HepG2 (cell line): ENCODE measurements at regions not wholly inside any gene's neighbourhood (a gene's known extent, or its start where the extent isn't known, plus 50 kb on each side); places are given as distances from the start of the nearest gene placed in this dataset.

Source experiments
- CTCF ChIP-seq: sonication (generic); formaldehyde crosslinking; IDR thresholded peaks from 2 replicates; pipeline ENCODE4 v1.5.0; 2020; ENCODE audit warnings: mild to moderate bottlenecking, missing genetic modification reagents, moderate library complexity
- EEA1 ChIP-seq: sonication (generic); formaldehyde crosslinking; IDR thresholded peaks from 2 replicates; pipeline ENCODE4 v1.5.1; 2020; ENCODE audit warnings: mild to moderate bottlenecking, missing genetic modification reagents, borderline replicate concordance
- EP300 ChIP-seq, 3 experiments: sonication (generic) in 1 of 3; formaldehyde crosslinking in 1 of 3; IDR thresholded peaks; 2 replicates each; pipeline versions ENCODE4 v1.5.1 to v1.6.1; 2011 to 2020; ENCODE audit warnings: low read depth in 2 of 3, low read length in 2 of 3, borderline replicate concordance in 1 of 3, improper control_type of control experiment in 1 of 3, mild to moderate bottlenecking in 1 of 3, missing genetic modification reagents in 1 of 3, moderate library complexity in 1 of 3
- ETV5 ChIP-seq: IDR thresholded peaks from 2 replicates; pipeline ENCODE4 v1.6.1; 2018; ENCODE audit warnings: missing biosample characterization, missing genetic modification reagents, inconsistent platforms, borderline replicate concordance
- EZH2 ChIP-seq: conservative IDR thresholded peaks from 2 replicates; pipeline ENCODE4 v1.6.1; 2012; ENCODE audit warnings: mild to moderate bottlenecking, low read depth, low read length, moderate library complexity
- MAFK ChIP-seq, 2 experiments: IDR thresholded peaks in 1 of 2; conservative IDR thresholded peaks in 1 of 2; 2 replicates each; pipeline ENCODE4 v1.6.1; 2011; ENCODE audit warnings: improper control_type of control experiment in 2 of 2, low read length in 2 of 2
- PHF20 ChIP-seq: sonication (generic); formaldehyde crosslinking; IDR thresholded peaks from 2 replicates; pipeline ENCODE4 v1.5.0; 2020; ENCODE audit warnings: mild to moderate bottlenecking, missing genetic modification reagents
- POLR2A ChIP-seq, 2 experiments: IDR thresholded peaks; 2 replicates each; pipeline ENCODE4 v1.6.1; 2011; ENCODE audit warnings: low read depth in 2 of 2, low read length in 2 of 2, mild to moderate bottlenecking in 1 of 2, moderate library complexity in 1 of 2; ENCODE audit not compliant: insufficient read depth in 1 of 2
- SMAD1 ChIP-seq: sonication (generic); formaldehyde crosslinking; IDR thresholded peaks from 2 replicates; pipeline ENCODE4 v1.4.0; 2020; ENCODE audit warnings: missing genetic modification reagents, low read depth, mild to moderate bottlenecking, borderline replicate concordance
- SP1 ChIP-seq, 2 experiments: fragments of 450-650 bp in 1 of 2; sonication (generic) in 1 of 2; formaldehyde crosslinking in 1 of 2; IDR thresholded peaks; 2 replicates each; pipeline versions ENCODE4 v1.4.0 to v1.6.1; 2016 to 2020; ENCODE audit warnings: missing genetic modification reagents in 1 of 2
- ZNF614 ChIP-seq: IDR thresholded peaks from 2 replicates; pipeline ENCODE4 v1.6.1; 2018; ENCODE audit warnings: missing biosample characterization, missing genetic modification reagents, inconsistent platforms, borderline replicate concordance
- TF ChIP-seq, protein P1 (sequence below): sonication (generic); formaldehyde crosslinking; IDR thresholded peaks from 2 replicates; pipeline ENCODE4 v1.4.0; 2020; ENCODE audit warnings: missing genetic modification reagents

GRCh38 chr20:51333446-51333845 is 209.1 kb downstream of the NFATC2 start:
- no peak for TF ChIP-seq POLR2A (IDR thresholded peaks at IDR 0.05; ENCODE audit: insufficient read depth in 1 of 2, low read depth in 2 of 2, low read length in 2 of 2)
- TF ChIP-seq CTCF (CRISPR knock-in tag): no peak
- no peak for TF ChIP-seq EP300 (IDR thresholded peaks at IDR 0.05; ENCODE audit: low read depth in 2 of 2, low read length in 2 of 2)
- no peak for TF ChIP-seq EP300 (CRISPR knock-in tag; IDR thresholded peaks at IDR 0.05; ENCODE audit: borderline replicate concordance)
- TF ChIP-seq SMAD1 (CRISPR knock-in tag): no peak
- no peak for TF ChIP-seq PHF20 (CRISPR knock-in tag)
- TF ChIP-seq EZH2: no peak
- no peak for TF ChIP-seq EEA1
- TF ChIP-seq ETV5: no peak
- TF ChIP-seq MAFK (conservative IDR thresholded peaks at IDR 0.05 in 1 of 2, IDR thresholded peaks at IDR 0.05 in 1 of 2; ENCODE audit: low read length in 2 of 2): no peak
- TF ChIP-seq, protein P1, sequence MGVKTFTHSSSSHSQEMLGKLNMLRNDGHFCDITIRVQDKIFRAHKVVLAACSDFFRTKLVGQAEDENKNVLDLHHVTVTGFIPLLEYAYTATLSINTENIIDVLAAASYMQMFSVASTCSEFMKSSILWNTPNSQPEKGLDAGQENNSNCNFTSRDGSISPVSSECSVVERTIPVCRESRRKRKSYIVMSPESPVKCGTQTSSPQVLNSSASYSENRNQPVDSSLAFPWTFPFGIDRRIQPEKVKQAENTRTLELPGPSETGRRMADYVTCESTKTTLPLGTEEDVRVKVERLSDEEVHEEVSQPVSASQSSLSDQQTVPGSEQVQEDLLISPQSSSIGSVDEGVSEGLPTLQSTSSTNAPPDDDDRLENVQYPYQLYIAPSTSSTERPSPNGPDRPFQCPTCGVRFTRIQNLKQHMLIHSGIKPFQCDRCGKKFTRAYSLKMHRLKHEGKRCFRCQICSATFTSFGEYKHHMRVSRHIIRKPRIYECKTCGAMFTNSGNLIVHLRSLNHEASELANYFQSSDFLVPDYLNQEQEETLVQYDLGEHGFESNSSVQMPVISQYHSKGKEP (CRISPR knock-in tag): no peak
- TF ChIP-seq SP1 (IDR thresholded peaks at IDR 0.05): no peak
- TF ChIP-seq SP1 (CRISPR knock-in tag; IDR thresholded peaks at IDR 0.05): no peak
- no peak for TF ChIP-seq ZNF614 (CRISPR knock-in tag)
